ENCODE measurements at regions not wholly inside any gene's neighbourhood (a gene's known extent, or its start where the extent isn't known, plus 50 kb on each side); places are given as distances from the start of the nearest gene placed in this dataset.
A peak's percentile ranks its signal among the peaks of the same experiment; 100 is the strongest.
"Not testable (repeated sequence)": the region's sequence is repeated elsewhere in the genome, so short reads cannot be mapped to it uniquely, and the experiment has no call there.

DNA sequence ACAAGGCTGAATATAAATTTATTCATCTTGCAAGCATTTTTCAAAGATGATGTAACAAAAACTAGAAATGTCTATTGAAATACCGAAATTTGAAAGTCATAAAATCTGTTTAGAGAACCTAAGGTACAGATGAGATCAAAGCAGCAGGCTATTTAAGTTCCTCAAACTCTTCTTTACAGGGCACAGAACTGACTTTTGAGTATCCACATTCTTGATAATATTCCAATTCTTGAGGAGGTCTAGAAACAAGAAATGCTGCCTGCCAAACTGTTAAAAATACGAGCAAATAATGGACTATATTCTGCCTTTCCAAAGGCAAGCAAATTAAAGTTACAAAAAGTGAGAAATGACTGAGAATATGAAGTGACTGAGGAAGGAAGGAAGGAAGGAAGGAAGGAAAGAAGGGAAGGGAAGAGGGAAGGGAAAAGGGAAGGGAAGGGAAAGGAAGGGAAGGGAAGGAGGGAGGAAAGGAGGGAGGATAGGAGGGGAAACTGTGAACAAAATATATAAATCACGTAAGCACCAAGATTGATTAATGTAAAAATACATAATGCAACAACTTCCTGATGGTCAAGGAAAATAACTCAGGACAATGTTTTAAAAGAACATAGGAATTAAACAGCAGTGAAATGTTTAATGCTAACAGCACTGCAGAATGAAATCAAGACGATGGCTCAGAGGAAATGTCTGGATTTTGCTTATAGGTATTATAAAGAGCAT, 248.9 kb upstream of the HNRNPA3 start:
- DNase-seq (ENCODE audit: low read depth in 2 of 2): no peak

GRCh38 chr2:176967911-176968450, 244.6 kb upstream of the HNRNPA3 start:
- no peak for DNase-seq (ENCODE audit: low read depth in 2 of 2)

- no peak for DNase-seq (ENCODE audit: low read depth in 2 of 2)
Observed at GRCh38 chr2:176969642-176970359, 242.8 kb upstream of the HNRNPA3 start.

DNA sequence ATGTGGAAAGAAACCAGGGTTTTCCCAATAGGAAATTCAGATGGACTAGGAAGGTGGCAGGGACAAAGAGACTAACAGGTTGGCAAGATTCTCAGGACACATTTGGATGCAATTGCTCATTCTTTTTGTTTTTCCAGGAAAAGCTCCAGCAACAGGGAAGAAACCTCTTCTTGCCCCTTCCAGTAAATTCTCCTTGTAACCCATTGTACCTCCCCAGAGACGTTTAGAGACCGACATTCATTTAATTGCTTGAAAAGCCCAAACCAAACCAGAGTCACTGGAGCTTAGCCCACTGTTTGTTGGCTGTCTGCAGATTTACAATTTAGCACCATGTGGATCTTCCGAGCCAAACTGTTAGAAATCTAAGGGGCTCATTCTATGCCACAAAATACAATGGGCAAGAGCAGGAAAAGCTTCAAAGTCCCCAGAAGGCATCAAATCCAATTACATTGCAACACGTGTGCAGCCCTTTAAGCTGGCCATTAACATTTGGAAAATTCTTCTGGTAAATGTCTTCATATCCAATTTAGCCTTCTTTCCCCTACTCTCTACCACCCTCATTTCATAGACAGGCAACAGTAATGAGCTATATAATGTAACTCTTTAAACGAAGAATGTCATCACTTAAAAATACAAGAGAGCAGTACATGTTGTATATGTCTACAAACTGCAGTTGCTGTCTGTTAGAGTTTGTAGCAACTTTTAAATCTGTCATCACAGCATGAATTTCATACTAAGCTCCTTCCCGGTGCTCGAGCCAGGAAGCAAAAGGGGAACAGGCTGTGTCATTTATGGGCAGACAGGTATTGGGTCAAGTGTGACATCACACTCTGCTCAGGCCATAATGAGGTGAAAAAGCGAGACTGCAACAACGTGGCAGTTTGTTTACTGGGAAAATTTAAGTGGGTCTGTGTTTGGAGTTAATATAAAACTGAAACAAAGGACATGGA, 235.6 kb upstream of the HNRNPA3 start:
- DNase-seq (ENCODE audit: low read depth in 2 of 2): no peak

- DNase-seq (ENCODE audit: low read depth in 2 of 2): no peak
Observed at GRCh38 chr2:176978921-176979320, 233.7 kb upstream of the HNRNPA3 start.

DNA sequence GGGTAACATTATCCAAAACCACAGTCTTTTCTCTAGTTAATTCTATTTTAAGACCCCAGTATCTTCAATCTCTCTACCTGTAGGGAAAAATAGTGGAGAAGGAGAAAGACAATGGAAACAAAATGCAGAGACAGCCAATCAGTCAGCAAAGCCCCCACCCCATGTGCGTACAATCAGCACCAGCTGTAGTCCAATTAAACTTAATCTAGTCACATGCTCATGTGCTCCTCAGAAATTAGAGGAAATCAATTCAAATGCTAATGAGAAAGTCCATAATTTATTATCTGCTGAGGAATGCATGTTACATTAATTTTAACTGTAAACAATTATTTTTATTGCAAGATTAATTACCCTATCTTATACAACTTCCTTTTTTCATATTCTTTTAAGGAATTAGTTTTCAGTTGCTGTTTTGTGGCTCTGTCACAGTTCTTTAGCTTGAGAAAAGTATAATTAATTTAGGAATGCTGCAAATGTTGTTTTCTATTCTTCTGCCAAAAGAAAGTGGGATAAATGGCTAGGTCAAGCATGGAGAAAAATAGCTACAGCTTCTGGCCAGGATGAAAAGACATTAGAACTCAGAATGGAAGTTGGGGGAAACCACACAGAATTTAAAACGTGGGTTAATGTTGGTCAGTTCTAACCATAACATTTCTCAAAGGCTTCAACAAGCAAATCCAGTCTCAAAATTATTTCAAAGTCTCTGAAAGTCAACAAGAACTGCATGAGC, 232.4 kb upstream of the HNRNPA3 start:
- DNase-seq (ENCODE audit: low read depth in 2 of 2): no peak

DNA sequence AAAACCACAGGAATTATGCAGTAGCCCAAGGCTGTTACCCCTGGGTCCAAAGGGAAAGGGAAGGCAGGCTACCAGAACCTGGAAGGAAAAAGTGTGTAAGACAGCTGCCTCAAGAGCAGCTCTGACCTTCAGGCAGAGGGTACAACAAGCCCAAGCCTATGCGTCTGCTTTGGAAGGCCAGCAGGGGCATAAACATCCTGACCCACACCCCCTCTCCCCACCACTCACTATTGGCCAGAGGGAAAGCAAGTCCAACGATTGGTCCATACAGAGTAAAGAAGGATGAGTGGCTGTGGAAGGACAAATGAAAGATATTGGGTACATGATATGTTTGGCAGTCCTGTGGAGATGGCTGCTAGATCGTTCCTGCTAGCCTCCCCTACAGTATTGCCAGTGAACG, 227.6 kb upstream of the HNRNPA3 start:
- no peak for DNase-seq (ENCODE audit: low read depth in 2 of 2)

DNA sequence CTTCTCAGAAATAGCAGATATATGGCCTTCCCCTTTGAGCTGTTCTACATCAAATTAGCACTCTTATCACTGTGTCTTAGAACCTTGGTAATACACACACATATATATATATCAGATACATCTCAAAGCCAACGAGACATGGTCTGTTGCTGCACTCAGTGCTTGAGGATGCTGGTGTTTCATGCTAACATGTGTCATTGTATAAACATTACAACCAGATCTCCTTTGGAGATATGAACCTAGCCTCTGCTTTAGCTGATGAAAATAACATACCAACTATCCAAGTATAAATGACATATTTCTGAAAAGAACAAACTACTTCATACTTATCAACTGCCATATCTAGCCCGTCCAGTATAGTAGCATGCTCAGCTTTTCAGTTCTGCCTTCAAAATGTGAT, 226.7 kb upstream of the HNRNPA3 start:
- no peak for DNase-seq (ENCODE audit: low read depth in 2 of 2)

GRCh38 chr2:176986487-176986886, 226.1 kb upstream of the HNRNPA3 start:
- no peak for DNase-seq (ENCODE audit: low read depth in 2 of 2)

GRCh38 chr2:176991411-176991810, 221.2 kb upstream of the HNRNPA3 start:
- no peak for DNase-seq (ENCODE audit: low read depth in 2 of 2)

DNA sequence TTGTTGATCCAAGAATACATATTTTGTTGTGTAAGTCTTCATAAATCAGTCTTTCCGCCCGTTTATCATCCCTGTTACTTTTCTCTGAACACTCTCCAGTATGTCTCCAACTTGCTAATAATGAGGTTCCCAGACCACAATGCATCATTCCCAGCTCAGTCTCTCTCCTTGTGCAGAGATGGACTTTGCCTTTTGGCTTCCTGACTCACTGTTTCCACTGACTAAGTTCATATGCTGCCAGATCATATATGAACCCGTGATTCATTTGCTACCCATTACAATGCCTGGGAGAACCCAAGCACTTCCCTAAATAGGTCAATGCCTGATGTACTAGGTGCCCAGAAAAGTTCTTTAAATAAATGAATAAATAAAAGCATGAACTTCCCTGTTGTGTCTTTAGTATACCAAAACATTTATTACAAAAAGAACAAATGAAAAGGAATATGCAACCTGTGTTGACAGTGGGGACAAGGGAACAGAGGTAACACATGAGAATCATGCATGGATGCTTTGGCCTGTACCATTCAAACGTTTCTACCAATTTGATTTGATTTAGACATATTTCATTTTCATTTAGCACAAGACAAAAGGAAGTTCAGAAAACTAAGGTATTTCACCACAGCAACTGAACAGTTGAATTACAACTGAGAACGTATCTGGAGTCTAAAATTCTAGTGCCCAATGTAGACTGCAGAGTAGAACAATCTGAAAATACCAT, 215.4 kb upstream of the HNRNPA3 start:
- DNase-seq (ENCODE audit: low read depth in 2 of 2): peak in 1 of 2 experiments; percentile 7

DNA sequence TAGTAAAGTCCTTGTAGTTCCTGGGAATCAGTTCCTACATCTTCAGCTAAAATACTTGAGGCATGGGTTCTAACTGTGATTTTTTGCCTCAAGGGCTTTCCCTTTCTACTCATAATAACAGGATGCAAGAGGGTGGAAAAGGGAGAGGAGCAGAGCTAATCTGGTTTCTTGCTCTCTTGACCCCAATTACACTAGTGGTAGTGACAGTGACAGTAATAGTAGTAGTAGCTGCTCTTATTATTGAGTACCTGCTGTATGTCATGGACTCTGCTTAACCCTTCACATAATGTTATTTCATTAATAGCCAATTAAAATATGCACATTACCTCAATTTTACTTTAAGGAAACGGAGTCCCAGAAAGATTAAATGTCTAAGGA, 214.8 kb upstream of the HNRNPA3 start:
- no peak for DNase-seq (ENCODE audit: low read depth in 2 of 2)

DNA sequence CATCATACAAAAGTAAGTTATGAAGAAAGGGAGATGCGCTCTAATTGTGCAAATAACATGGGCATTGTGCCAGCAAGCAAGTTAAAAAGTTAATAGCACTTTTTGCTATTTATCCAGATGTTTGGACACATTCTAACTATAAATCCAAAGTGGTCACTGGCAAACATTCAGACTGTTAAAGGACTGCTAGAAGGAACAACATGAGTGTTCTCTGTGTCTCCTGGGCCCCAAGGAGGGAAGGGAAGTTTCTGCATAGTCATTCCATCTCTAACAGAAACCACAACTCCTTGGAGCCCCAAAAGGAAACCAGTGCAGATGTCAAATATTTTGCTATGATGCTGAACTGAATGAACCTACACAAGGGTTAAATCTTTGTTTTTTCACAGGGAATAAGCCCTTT, 213.3 kb upstream of the HNRNPA3 start:
- DNase-seq (ENCODE audit: low read depth in 2 of 2): no peak

- DNase-seq (ENCODE audit: low read depth in 2 of 2): no peak
Observed at GRCh38 chr2:177000061-177000714, 212.4 kb upstream of the HNRNPA3 start.

GRCh38 chr2:177000715-177001072, 211.9 kb upstream of the HNRNPA3 start:
- no peak for DNase-seq (ENCODE audit: low read depth in 2 of 2)

- no peak for DNase-seq (ENCODE audit: low read depth in 2 of 2)
Observed at GRCh38 chr2:177001334-177001733, 211.3 kb upstream of the HNRNPA3 start.

- no peak for DNase-seq (ENCODE audit: low read depth in 2 of 2)
Observed at GRCh38 chr2:177002983-177003382, 209.6 kb upstream of the HNRNPA3 start.

DNA sequence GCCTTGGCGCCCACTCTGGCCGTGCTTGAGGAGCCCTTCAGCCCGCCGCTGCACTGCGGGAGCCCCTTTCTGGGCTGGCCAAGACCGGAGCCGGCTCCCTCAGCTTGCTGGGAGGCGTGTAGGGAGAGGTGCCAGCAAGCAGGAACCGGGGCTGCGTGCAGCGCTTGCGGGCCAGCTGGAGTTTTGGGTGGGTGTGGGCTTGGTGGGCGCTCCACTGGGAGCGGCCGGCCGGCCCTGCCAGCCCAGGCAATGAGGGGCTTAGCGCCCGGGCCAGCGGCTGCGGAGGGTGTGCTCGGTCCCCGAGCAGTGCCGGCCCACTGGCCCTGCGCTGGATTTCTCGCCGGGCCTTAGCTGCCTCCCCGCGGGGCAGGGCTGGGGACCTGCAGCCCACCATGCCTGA, 204.9 kb upstream of the HNRNPA3 start:
- DNase-seq (ENCODE audit: low read depth in 2 of 2): not testable (repeated sequence)

- DNase-seq (ENCODE audit: low read depth in 2 of 2): not testable (repeated sequence)
Observed at GRCh38 chr2:177008662-177009061, 203.9 kb upstream of the HNRNPA3 start.

GRCh38 chr2:177010146-177010545, 202.4 kb upstream of the HNRNPA3 start:
- no peak for DNase-seq (ENCODE audit: low read depth in 2 of 2)

Measured in stimulated activated CD4-positive, alpha-beta T cell treated with anti-CD3 and anti-CD28 coated beads, Interleukin-12 subunit alpha, Interleukin-12 subunit beta, amount 100 ng/mL, for 24 hours (primary cell).